ENCODE measurements at regions not wholly inside any gene's neighbourhood (a gene's known extent, or its start where the extent isn't known, plus 50 kb on each side); places are given as distances from the start of the nearest gene placed in this dataset.

DNA sequence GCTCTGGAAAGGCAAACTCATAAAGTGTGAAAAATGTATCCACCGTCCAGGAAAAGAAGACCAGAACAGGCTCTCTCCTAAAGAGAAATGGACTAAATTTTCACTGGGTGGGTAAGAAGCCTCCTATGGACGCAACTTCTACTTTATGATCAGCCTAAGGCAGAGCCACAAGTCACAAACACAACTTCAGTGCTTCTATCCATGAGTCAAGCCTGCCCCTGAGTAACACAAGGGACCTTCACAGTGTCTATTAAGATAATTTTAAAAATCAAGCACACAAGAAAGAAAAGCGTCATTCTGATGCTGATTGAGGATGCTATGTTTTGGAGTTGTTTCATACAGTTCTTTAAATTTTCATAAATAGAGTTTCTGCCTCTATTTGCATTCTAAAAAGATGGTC lies 601.7 kb upstream of the ARID1B start:
- DNase-seq = no peak

DNA sequence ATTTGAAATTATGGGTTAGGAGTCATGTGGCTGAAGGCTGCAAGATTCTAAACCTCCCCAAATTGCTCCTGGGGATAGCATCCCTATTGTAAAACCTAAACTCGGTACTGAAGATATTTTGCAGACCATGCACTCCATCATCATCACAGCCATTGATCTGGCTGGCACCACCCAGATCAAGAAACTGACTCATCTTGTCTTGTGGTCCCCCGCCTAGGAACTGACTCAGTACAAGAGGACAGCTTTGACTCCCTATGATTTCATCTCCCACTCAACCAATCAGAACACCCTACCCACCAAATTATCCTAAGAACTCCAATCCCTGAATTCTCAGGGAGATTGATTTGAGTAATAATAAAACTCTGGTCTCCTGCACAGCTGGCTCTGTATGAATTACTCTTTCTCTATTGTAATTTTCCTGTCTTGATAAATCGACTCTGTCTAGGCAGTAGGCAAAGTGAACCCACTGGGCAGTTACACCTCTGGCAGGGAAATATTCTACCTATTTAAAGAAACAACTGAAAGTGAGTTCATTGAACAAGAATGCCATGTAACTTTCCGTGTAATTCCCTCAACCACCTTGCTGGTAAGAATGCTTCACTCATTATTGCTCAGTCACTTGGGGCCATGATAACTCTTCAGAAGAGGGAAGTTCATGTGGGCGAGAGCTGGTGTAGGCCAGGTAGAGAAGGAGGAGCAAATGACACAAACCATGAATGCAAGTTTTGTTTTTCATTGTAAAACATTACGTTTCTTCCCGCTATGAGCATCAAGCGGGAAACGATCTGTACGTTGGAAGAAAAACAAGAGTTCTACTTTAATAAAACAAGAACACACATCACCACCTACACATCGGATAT lies 602.9 kb upstream of the ARID1B start:
- DNase-seq = no peak

DNA sequence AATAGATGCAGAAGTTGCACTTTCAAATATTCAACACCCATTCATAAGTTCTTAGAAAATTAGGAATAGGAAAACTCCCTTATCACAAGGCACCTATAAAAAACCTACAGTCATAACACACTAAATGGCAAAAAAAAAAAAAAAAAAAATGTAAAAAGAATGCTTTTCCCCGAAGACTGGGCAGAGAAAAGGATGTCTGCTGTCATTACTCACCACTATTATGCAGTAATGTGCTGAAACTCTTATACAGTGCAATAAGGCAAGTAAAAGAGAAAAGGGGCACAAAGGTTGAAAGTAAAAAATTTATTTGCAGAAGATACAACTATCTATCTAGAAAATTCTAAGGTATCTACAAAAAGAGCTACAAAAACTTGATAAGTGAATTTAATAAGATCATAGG lies 607.8 kb upstream of the ARID1B start:
- DNase-seq = no peak

DNA sequence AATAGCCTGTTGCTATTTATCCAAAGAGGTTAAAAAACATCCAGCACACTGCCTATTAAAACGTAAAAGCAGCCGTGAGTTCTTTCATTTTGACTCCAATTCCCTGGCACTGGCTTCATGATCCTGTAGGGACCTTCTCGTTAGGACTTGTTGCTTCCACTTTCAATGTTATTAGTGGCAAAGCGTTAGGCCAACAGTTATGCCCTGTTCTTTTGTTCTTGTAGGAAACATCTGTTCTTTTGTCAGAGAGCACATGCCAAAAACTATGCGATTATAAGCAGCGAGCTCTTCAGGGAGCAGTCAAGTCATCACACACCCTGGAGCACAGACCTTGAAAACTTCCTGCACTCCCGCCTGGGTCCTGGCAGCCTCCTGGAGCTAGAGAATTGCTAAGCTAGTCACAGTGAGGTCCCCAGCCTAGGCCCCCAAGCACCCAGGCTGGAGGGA lies 609.5 kb upstream of the ARID1B start:
- DNase-seq = peak; percentile 94

DNA sequence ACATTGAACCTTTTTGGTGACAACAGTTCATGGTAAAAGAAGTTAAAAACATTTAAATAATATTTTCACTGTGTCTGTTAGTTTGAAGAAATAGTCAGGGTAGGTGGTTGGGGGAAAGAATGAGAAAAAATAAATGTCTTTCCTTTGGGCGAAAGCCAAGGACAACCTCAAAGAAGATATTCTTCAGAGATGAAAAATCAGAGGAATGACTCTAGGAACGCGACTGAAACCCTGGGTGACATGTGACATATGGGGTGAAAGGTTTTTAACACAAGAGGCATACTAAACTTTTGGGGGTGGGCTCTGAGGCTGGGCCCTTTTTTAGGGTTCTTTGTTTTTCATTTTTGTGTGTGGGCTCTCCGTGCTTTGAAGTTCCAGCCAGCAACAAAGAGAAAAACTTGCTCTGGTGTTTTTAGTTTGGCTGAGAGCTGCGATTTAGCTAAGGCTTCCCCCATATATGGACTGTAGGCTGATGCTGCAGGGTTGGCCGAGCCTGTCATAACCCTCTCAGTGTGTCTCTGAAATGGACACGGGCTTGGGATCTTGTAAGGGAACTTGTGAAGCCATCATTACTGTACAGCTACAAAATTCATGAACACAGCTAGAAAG lies 610.1 kb upstream of the ARID1B start:
- DNase-seq = no peak

DNA sequence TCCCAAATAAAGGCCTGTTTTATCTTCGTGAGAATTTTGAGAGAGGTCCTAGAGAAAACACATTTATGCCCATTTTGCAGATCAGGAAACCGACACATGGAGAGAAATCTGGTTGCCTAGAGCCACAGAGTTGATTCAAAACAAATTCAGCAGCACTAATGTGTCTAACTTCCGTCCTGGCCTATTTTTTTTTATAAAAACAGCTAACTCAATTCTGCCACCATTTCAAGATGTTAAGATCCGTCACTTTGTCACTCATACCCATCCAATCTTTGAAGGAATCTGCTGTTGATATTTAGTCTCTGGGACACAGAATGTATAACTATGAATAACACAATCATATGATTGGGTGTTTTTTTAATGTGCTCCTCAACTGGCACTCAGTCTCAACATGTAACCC lies 611.1 kb upstream of the ARID1B start:
- DNase-seq = no peak

DNA sequence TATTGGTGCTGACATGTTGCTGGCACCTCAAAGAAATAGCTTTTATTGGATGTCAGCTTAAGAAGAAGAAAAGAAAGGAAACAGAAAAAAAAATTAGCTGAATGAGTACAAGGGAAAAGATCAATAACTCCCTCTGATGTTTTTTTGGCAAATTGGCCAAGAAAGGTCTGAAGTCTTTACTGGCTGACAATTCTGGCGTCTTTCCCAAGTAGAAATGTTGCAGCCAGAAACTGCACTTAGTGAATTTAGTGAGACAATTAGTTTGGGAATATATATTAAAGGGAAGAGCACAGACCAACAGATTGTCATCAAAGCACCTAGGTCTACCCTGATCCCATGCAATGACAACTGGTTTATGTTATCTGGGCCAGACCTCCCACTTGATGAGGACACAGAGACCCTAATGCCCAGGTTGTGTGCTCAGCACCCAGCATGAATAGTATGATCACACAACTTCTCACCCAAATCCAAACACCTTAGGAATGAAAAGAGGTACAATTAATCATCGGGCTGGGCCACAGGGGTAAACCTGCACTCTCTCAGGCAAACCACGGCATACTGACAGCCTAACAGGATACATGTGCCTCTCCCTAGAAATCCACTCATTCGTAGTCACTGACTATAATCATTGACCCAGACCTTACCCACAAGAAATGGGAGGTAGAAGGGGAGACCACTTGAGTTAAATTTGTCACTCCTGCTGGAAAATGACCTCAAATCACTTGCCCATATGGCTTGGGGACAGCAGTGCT lies 612.3 kb upstream of the ARID1B start:
- peak; percentile 57 for DNase-seq

DNA sequence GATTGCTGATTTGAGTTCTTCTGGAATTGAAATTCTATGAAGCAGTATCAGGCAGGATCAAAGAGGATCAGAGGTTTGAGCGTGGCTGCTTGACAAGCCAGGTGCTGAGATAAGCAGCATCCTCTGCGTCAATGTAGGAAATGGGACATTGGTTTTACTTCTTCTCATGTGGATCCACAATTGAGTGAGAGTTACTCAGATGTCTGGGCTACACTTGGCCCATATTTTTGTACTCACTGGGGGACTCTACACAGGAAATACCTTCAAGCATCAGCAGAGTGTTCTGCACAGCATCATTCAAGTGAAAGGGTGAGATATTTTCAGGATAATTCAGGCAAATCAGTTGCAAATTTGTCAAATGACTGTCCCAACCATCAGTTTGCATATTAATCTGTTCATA lies 613.9 kb upstream of the ARID1B start:
- no peak for DNase-seq

DNA sequence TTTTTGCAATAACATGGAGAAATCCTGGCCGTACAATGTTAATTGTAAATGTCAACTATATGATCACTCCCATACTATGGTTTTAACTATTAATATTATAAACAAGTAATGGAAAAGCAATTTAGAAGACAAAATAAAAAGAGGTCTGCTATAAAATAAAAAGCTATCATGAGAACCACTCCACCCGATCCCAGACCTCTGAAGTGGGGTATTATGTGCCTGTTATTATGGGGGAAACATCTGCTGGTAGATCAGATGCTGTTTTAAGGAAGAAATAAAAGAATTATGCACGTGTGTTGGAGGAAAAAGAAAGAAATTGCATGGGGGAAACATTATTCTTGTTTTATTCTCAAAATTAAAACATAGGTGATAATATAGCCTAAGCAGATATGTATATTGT lies 615.7 kb upstream of the ARID1B start:
- peak; percentile 59 for DNase-seq

DNA sequence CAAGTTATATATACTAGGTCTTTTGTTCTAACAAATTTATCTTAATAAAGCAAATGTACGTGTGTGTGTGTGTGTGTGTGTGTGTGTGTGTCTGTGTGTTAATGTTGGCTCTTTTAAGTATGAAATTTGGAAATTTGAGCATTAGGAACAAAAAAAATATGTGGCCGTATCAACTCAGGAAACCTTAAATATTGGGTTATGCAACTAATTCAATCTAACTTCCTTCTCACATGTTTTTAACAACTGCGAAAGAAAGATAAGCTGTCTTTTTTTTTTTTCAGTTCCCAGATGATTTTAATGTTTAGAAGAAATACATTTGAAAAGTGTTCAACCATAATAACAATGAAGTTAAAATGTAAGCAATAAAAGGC lies 616.4 kb upstream of the ARID1B start:
- no peak for DNase-seq

DNA sequence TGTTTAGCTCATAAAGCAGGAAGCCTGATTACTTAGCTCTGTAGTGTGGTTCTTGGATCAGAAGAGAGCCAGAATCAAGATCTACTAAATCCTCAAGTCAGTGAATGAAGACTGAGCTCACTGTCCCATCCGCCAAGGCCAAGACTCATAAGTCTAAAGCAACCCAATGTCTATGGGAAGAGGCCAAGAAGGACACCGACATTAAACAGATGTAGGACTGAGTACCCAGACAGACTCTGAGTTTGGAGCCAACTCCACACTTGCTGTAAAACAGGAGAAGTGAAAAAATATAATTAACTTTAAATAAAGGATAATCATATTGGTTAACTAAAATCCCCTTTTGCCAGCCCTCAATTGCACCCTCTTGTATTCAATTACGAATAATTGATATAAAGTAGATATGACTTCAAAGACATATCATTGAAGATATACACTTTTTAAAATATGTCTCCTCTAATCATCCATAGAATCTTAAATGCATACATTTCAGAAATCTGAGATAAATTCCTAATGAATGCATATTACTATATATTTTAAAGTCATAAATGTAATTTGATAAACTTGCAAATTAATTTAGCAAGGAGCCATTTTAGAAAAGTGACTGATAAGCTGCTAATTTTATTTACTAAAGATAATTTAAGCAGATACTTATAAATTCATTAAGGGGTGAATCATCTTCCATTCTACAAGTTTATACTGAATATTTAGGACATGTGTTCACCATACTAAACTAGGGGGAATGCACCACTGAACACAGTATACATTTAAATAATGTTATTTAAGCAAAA lies 617.0 kb upstream of the ARID1B start:
- DNase-seq = no peak

DNA sequence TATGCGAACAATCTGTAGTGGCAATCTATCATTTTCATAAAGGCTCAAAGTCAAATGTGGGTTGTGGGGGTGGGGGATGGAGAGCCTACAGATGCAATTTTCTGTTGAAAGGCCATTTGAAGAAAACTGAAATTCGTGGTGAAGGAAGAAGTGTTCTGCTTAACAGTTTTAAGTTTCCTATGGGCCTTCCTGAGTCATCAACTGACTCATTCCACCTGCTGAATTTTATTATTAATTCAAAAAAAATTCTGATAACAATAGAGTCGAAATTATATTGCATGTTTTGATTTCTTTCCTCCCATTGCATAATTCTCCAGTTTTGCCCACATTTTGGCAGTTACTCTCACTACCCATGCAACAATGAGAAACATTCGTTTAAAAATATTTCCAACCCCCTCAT lies 622.3 kb upstream of the ARID1B start:
- no peak for DNase-seq

DNA sequence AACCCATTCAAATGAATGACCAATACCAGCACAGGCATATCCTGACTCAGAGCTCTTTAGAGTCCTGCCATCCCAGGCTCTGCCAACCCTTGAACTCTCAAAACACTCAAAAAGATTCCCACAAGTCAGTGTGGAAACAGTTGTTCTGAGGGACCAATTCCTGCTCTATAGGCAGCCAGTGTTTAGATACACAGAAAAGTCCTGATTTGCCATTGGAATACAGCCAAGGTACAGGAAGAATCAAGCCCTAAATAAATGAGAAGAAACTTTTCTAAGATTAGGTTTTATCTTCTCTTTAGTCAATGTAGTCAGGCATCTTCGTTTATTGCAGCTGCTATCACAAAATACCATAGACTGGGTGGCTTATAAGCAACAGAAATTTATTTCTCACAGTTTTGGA lies 626.8 kb upstream of the ARID1B start:
- no peak for DNase-seq

DNA sequence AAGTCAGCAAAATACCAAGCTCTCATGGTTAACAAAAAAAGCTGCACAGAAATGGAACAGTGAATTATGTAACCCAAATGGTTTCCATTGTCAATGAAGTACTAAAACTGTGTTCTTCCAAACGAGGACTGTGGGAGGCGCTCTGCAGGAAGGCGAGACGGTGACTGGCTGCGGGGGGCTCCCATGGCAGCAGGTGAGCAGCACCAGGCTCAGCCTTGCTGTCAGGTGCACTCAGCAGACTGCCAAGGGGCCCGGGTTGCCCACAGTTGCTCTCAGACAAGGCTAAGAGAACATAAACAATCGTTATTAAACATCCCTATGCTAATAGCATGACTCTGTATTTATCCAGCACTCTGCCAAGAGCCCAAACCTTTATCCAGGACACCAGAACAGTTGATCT lies 630.3 kb upstream of the ARID1B start:
- DNase-seq = peak; percentile 46

DNA sequence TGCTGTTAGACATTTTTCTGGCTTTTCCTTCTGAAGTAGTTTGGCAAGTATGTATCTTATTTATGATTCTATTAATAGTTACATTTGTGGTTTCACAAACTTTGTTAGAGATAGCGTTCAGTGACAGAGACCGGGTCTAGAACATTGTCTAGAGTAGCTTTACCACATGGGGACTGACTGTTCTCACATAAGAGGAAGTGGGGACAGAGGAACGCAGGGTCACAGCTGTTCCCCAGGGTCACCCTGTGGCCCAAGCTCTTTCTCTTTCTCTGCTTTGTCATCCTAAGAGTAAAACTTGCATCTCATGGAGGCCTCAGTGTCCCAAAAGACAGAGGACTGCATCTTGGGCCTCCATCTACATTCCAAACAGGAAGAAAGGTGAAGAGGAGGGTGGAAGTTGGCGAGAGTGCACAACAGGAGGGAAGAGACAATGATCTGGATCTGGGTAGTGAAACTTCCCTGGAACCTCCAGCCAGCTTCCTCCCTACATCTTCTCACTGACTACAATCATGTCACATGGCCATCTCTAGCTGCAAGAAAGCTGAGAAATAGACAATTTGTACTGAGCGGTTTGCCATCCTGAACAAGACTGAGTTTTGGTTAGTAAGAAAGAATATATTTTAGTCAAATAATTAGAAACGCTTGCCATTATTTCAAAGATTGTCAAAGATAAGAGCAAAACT lies 645.8 kb upstream of the ARID1B start:
- no peak for DNase-seq

DNA sequence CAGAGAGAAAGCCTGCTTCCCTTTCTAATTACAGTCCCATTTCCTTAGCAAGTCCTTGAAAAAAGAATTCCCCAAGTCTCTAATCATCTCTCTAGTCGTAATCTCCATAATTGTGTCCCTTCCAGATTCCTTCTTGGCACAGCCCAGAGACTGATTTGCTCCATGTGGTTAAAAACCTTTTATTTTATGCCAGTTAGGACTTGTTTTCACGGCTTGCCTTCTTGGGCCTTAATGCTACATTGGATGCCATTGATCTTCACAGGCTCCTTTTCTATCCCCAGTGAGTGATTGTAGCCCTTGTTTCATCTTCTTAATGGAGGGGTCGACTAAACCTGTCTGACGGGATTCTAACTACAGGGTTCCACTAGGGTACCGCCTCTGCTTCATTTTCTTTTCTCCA lies 650.6 kb upstream of the ARID1B start:
- no peak for DNase-seq

DNA sequence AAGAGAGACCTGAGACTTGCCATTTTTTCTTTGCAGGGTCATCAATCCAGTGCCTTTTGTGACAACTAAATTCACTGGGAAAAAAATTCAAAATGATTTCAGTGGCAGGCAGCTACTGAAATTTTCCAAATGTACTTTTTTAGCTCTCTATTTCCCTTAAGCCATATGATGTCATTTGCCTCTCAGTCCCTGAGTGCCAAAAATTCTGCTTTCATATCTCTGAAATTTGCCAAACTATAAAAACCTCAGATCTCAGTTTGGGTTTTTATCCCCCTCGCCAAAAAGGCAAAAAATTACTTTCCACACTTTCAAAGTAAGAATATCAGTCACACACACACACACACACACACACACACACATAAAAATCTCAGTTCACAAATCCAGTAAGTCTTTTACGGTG lies 651.3 kb upstream of the ARID1B start:
- no peak for DNase-seq

DNA sequence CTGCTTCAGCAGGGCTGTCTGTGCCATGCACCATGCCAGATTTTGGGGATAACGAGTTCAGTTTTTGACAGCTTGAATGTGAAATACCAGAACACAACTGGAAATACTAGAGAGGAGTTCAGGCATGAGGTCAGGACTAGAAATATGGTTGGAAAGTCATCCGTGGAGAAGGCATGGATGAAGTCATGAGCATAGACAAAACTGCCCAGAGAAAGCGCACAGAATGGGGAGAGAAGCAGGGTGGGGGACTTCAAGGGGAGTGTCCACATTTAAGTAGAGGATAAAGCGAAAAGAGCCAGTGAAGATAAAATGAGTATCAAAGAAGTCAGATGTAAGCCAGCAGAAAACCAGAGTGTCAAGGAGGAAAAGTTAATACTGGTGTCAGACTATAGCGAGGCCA lies 653.4 kb upstream of the ARID1B start:
- DNase-seq = no peak

DNA sequence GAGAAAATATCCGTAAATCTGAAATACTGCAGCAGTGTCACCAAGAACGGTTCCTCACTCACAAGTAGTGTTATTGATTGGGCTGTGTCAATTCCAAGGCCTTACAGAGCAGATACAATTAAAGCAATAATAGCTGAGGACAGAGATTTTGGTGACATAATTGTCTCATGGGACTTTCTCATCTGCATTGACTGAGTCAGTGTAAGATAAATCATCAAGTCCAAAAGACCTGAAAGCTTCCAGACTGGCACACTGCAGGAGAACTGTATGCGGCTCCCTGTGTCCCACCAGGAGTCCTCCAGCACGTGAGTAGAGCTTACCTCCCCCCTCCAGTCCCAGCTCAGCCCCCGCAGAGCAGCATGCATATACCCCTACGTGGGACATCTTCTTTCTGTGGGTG lies 655.2 kb upstream of the ARID1B start:
- DNase-seq = no peak

DNA sequence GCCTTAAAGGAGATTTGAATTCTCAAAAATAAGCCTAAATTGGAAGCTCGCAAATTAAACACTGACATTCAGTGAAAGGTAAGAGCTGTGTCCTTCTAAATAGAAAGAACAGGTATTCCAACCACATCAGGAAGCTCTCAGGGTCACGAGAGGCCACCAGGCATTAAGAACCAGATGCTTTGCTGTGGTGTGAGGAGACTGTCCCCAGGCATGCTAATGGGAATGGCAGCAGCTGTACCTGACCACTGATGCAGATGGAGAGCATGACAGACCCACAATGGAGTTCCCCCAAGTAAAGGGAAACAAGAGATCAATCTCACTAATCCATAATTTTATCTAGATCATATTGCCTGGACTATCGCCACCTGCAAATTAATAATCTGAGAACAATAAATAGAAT lies 658.9 kb upstream of the NOX3 start:
- no peak for DNase-seq

DNA sequence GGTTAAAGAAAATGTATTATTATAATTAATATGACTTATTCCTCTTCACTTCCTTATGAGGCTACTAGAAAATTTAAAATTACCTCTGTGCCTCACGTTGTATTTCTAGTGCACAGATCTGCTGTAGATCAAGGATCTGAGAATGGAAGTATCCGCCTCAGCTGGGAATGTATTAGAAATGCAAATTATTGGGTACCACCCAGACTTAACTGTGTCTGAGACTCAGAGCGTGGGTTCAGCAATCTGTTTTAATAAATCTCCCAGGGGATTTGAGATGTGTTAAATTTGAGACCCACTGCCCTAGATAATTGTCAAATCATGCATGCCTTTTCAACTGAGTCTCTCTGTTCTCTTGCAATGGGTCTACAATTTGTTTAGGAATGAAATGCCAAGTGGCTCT lies 658.0 kb upstream of the NOX3 start:
- no peak for DNase-seq

DNA sequence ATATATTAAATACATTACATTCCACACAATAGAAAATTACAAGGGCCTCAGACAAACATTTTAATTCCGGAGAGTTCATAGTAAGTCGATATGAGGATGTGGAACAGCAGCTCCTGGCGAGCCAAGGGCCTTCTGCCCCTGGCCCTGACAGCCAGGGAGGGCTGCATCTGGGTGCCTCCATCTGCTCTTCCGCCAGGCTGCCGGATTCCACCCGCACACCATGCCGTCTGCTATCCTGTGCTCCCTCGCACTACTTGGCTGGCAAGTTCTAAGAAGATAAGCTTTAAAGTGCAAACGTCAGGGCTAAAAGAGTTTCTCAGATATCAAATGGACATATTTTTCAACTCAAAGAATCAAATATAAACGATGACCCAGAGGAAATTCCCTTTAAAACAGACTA lies 656.3 kb upstream of the NOX3 start:
- no peak for DNase-seq

DNA sequence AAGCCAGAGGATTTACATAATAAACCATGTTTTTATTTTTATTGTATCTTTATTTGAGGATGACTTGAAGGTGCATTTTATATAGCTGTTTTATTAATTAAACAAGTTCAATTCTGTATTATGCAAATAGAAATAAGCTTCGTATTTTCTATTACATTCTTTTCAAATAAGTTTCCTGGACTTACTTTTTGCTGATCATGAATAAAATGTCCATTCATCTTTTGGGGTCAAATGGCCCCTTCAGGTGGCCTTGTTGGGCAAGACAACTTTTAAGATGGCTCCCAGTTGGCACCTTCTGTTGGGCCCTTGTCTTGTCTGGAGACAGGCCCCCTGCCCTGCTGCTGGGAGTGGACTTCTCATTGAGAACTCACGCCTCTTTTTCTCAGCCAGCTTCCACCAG lies 654.6 kb upstream of the NOX3 start:
- DNase-seq = no peak

All from NCI-H1105 treated with DMSO at 0.1 percent for 48 hours (cell line).